22Rv1 (cell line): ENCODE measurements at regions not wholly inside any gene's neighbourhood (a gene's known extent, or its start where the extent isn't known, plus 50 kb on each side); places are given as distances from the start of the nearest gene placed in this dataset.

Experiments
- H3K27ac ChIP-seq: fragments of 450-650 bp; 2 replicates; pipeline ENCODE4 v1.5.1; 2017
- ZFX ChIP-seq: fragments of 450-650 bp; IDR thresholded peaks from 2 replicates; pipeline ENCODE4 v1.6.1; 2017; ENCODE audit warnings: antibody characterized with exemption, borderline replicate concordance
- TF ChIP-seq, protein P1 (sequence below): fragments of 450-650 bp; IDR thresholded peaks from 2 replicates; pipeline ENCODE4 v1.5.1; 2017; ENCODE audit warnings: mild to moderate bottlenecking

DNA sequence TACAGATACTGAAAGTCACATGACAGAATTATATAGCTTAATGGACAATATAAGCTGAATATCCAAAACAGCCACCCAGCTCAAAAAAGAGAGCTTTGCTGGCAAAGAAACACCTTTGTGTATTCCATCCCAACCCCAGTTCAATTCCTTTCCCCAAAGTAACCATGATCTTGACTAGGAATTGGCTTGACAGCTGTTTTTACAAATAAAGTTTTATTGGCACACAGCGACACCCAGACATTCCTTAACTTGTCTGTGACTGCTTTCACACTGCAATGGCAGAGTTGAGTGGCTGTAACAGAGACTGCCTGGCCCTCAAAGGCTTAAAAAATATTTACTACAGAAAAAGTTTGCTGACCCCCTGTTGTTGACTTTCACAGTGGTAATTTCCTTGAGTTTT is 264.0 kb upstream of the TSHZ2 start:
- TF ChIP-seq ZFX = no peak
- TF ChIP-seq, protein P1, sequence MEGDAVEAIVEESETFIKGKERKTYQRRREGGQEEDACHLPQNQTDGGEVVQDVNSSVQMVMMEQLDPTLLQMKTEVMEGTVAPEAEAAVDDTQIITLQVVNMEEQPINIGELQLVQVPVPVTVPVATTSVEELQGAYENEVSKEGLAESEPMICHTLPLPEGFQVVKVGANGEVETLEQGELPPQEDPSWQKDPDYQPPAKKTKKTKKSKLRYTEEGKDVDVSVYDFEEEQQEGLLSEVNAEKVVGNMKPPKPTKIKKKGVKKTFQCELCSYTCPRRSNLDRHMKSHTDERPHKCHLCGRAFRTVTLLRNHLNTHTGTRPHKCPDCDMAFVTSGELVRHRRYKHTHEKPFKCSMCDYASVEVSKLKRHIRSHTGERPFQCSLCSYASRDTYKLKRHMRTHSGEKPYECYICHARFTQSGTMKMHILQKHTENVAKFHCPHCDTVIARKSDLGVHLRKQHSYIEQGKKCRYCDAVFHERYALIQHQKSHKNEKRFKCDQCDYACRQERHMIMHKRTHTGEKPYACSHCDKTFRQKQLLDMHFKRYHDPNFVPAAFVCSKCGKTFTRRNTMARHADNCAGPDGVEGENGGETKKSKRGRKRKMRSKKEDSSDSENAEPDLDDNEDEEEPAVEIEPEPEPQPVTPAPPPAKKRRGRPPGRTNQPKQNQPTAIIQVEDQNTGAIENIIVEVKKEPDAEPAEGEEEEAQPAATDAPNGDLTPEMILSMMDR = no peak
- no peak overlapping the region for H3K27ac ChIP-seq

DNA sequence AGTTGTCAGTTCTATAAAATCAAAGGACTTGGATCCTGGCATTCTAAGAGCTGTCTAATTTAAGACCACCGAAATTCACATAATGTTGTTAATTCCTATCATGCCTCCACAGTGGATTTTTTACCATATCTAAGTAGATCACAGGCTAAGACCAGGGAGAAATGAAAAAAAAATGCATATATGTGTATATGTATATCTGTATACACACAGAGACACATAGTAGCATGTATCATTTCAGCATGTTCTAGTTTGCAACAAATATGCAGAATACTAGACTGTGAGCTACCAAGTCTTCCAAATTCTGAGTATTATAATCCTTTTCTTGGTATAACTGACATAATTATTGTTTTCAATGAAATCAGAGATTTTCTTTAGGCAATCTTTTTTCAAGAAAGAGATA is 267.6 kb upstream of the TSHZ2 start:
- H3K27ac ChIP-seq = no peak overlapping the region
- TF ChIP-seq ZFX = no peak
- TF ChIP-seq, protein P1 = no peak

DNA sequence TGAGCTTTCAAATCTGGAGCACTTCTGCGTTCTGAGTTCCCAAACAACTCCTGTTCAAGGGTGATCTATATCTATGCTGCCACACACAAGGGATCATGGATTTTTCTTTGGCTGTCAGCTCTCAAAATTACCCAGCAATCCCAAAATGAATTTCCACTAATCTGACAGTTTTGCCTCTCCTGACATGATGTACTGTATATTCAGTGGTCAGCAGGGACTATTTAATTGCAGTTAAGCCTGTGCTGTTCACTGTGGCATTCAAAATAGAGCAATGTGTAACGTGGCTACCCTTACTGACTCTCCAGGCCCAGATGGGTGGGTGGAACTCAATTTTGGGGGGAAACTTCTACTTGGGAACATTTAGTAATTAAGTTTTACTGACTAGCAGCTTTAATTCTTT is 283.8 kb upstream of the TSHZ2 start:
- TF ChIP-seq, protein P1 = no peak
- no peak for TF ChIP-seq ZFX
- no peak overlapping the region for H3K27ac ChIP-seq

DNA sequence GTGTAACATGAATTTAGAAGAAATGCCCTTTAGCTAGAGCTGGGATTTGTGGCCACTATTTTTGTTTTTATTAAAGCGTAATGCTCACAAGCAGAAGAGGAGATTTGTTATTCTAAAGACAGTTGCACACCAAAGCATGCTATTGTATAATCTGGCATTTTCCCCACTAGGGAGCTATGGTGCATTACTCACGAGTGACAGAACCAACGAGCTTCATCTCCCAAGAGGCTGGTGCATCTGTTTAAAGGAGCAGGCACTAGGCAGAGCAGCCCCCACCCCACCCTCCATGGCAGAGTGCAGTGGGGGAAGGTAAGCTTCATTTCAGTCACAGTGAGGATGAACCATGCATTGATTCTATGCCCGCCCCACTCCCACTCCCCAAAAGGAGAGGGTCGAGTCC is 287.3 kb upstream of the TSHZ2 start:
- TF ChIP-seq, protein P1 = no peak
- TF ChIP-seq ZFX = no peak
- no peak overlapping the region for H3K27ac ChIP-seq

DNA sequence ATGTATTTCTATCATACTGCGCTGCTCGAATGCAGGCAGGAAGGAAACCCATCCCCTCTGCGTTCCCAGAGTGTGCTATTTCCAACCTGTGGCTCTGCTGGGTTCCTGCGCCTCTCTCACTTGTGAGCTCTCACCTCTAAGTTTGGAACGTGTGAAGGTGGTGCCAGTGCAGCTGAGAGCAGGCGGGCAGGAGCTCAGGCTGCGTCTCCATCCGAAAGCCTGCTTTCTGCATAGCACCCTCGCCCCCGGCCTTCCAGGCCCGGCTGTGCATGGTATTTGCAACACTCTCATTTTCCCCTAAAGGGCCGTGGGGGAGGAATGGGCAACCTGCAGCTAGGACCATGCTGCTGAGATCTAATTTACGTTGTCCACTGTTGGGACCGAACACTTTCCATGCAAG is 288.0 kb upstream of the TSHZ2 start:
- TF ChIP-seq ZFX = no peak
- TF ChIP-seq, protein P1 = no peak
- no peak overlapping the region for H3K27ac ChIP-seq

DNA sequence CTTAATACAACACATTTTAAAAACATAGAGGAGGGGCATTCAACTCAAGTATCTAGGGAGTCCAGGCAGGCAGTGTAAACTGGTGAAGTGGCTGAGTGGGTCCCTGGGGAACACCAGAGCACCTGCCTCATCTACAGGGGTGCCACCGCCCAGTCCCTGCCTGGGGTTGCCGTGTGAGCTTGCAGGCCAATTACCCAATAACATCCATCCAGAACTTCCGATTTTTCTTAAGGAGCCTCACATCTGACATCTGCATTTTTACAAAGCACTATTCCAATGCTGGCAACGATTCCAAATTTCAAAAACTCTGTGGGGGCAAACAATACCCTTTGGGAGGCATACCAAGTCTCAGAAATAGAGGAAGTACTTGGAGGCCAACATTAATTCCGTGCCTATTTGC is 288.4 kb upstream of the TSHZ2 start:
- no peak for TF ChIP-seq ZFX
- TF ChIP-seq, protein P1 = no peak

DNA sequence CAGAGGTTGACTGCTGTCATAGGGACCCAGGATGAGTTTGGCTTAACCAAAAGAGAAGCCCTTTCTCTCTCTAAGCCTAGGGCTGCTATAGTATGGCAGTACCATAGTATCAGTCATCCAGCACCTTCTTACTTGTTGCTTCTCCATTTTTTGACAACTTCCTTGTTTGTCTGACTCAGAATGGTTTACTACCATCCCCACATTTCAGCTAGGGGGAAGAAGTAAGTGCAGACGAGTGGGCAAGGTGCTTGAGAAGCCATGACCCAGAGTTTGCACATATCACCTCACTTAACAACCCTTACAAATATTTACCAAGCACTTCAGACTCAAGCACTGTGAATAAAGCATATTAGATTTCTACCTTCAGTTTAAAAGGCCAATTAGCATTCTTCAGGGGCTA is 289.9 kb upstream of the TSHZ2 start:
- TF ChIP-seq, protein P1 = no peak
- TF ChIP-seq ZFX = no peak
- H3K27ac ChIP-seq = no peak overlapping the region

More for the DNA sequence above, 288.4 kb upstream of the TSHZ2 start:
- no peak overlapping the region for H3K27ac ChIP-seq
